ENCODE measurements at regions not wholly inside any gene's neighbourhood (a gene's known extent, or its start where the extent isn't known, plus 50 kb on each side); places are given as distances from the start of the nearest gene placed in this dataset.
A peak's percentile ranks its signal among the peaks of the same experiment; 100 is the strongest.
"Not testable (repeated sequence)": the region's sequence is repeated elsewhere in the genome, so short reads cannot be mapped to it uniquely, and the experiment has no call there.

DNA sequence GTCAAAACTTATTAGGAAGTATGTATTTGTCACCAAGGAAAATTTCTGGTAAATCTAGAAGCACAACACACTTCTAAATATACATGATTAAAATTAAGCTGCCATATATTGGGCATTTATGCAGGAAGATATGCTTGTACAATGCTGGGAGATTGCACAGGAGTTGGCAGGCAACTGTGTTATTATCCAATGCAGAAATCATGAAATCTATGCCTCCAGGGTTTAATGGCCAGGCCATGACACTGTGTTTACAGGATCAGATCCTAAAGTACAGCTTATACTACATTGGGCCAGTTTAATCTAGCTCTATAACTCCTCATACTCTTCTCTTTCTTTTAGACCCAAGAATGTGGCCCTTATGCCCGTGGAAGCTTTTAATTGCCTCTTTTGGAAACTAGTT is 391.4 kb upstream of the DPH6 start:
- no peak for DNase-seq

DNA sequence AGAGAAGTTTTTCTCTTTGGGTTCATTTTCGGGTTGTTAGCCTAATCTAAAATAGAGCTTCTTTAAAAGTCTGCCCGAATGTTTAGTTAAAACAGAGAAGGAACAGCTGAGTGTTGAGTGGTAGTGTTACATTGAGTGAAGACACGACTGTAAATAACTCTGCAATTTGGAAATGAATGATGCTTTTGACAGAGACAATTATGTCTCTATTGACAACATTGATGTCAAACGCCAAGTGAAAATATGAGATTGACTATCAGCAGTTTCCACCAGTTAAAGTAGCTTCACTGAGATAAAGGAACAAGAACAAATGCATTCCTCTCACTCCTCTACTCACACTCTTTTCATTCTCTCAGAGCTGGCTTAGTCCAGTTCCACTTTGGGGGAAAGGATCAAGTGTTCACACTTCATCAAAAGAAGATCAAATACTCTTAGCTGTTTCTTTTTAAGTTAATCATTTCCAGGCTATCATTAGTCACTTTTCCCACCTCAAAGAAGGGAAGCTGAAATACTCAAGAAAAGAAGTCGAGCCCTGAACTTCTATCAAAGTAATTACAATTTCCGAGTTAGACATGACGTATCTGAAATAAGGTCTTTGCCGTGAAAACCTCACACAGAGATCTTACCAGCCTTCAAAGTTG is 399.1 kb upstream of the DPH6 start:
- DNase-seq = no peak

GRCh38 chr15:35953424-35953823 is 407.5 kb upstream of the DPH6 start:
- no peak for DNase-seq

DNA sequence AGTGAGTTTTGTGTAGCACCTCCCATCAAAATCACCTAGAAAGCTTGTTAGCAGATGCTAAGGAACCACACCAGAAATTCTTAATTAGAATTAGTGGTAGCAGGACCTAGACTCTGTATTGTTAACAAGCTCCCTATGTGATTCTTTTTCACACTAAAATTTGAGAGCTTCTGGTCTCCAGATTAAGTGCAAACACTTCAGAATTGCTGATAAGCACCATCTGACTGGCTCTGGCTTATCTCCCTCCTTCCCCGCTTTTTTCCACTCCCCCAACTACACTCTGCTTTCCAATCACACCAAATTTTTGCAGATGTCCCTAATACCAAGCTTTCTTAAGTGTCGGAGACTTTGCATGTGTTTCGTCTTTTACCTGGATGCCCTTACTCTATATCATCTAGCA is 410.1 kb upstream of the DPH6 start:
- DNase-seq = no peak

DNA sequence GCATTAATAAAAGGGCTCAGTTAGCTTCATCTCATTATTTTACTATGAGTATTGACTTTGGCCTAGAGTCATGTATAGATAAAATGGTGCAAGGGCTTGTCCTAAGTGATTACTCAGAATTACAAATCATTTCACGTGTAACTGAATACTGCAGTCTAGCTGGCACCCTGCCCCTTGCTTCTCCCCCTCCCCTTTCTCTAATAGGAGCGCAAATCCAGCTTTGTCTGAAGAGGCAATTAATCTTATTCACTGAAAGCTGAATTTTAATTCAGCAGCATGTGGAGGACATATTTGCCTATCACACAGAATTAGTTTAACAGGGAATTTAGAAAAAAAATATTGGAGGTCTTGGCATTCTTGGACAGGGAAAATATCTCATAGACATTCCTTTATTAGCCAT is 412.1 kb upstream of the DPH6 start:
- no peak for DNase-seq

DNA sequence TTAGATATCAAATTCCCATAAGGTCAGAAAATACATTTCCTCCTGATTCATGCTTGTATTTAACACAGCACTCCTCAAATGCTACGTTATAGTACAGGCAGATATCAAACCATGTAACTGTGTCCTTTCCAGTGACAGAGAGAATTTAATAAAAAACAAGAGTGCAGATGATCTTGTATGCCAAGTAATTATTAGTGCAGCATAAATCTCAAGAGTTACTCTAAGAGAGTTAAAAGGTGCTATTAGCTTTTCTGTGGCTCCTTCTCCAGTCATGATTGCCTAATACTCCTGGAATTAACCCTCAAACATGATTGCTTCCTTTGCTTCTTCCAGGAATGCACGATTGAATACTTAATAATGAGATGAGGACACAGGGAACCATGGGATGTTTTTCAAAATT is 413.0 kb upstream of the DPH6 start:
- no peak for DNase-seq

GRCh38 chr15:35963326-35963725 is 417.4 kb upstream of the DPH6 start:
- no peak for DNase-seq

DNA sequence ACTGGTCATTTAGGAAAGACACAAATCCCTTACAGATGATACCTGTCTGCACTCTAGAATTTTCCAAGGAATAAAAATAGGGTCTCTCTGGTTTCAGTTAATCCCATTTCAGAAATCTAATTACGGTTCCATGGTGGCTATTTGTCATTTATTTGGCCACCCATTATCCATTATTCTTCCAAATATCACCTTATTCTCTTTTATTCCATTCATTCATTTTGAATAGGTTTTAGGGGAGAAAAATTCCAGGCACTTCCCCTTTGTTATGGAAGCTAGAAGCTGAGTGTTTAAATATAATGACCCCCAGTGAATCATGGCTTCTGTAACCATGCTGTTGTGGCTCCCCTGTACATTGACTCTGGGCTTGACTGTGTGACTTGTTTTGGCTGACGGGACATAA is 420.8 kb upstream of the DPH6 start:
- no peak for DNase-seq

DNA sequence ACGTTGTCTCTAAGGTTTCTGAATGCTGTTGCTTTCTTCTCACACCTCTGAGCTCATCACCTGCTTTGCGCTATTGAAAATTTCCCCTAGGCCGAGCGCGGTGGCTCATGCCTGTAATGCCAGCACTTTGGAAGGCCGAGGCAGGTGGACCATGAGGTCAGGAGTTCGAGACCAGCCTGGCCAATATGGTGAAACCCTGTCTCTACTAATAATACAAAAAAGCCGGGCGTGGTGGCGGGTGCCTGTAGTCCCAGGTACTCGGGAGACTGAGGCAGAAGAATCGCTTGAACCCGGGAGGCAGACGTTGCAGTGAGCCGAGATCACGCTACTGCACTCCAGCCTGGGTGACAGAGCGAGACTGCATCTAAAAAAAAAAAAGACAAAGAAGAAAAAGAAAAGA is 422.0 kb upstream of the DPH6 start:
- not testable (repeated sequence) for DNase-seq

GRCh38 chr15:35973029-35973428 is 427.1 kb upstream of the DPH6 start:
- no peak for DNase-seq

- no peak for DNase-seq
Observed at GRCh38 chr15:35974052-35974451, 428.1 kb upstream of the DPH6 start.

GRCh38 chr15:35975941-35976340 is 430.0 kb upstream of the DPH6 start:
- DNase-seq = no peak

DNA sequence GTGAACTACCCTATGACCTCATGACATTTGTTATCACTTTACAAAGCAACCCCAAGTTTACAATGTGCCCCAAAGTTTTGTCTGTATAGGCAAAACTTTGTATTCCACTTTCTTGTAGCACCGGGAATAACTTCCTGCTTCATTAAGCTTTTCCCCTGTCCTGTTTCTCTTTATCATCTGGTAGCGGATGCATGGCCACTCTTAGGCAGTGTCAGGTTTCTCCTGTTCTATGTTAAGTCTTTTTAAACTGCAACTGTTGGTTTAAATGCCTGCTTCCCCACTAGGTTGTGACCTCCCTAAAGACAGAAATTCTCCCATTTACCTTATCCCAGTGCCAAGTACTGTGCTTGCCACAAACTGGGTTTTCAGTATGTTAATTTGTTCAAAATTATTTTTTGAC is 433.6 kb upstream of the DPH6 start:
- DNase-seq = no peak

GRCh38 chr15:35980719-35981118 is 434.8 kb upstream of the DPH6 start:
- DNase-seq = no peak

GRCh38 chr15:35986191-35986721 is 440.3 kb upstream of the DPH6 start:
- no peak for DNase-seq

DNA sequence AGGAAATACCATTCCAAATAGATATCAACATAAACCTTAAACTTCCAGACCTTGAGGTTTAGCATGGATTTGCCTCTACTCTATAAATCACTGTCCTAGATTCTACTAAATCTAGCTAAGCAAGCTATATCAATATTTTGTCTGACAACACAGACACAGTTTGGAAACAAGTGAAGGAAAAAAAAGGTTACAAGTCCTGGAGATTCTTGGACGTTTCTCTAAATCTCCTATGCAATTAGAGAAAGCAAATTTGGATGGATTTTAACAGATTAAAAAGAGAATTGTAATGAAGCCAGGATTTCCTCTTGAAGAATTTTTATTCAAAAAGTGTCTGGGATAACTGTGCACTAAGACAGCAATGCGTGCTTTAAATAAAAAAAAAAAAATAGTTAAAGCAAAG is 441.1 kb upstream of the DPH6 start:
- no peak for DNase-seq

GRCh38 chr15:35991386-35991785 is 445.4 kb upstream of the DPH6 start:
- no peak for DNase-seq

DNA sequence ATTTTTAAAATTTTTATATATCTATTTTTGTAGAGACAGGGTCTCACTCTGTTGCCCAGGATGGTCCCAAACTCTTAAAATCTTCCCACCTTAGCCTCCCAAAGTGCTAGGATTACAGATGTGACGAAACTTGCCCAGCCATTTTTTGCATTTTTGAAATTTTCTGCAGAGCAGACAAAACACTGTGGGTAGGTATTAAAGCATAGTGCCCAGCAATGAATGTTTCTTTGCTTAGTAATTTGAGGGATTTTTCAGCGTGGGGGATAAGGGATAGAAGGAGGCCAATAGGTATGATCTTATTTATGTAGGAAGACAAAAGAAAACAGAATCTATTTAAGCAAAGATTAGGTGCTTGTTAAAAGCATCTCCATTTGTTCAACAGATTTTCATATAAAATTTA is 446.8 kb upstream of the DPH6 start:
- no peak for DNase-seq

DNA sequence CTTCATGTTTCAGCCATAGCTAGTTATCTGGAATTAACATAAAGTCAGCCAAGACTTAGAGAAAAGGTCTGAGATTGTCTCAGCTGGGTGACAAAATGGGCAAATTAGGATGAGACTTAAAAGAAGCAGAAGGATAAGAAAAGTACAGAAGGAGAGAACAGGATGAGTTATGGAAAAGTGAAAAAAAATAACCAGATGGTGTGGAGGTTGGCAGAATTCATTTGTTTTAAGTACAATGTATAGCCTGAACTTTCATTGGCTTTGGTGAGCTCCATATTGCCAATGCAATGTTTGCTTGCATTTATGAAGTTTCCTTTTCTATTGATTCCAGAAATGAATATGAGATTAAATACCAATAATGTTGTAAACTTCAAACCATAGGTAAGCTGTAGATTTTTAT is 447.2 kb upstream of the DPH6 start:
- no peak for DNase-seq

- no peak for DNase-seq
Observed at GRCh38 chr15:35994876-35995275, 448.9 kb upstream of the DPH6 start.

GRCh38 chr15:35998663-35999602 is 453.0 kb upstream of the DPH6 start:
- DNase-seq = no peak

DNA sequence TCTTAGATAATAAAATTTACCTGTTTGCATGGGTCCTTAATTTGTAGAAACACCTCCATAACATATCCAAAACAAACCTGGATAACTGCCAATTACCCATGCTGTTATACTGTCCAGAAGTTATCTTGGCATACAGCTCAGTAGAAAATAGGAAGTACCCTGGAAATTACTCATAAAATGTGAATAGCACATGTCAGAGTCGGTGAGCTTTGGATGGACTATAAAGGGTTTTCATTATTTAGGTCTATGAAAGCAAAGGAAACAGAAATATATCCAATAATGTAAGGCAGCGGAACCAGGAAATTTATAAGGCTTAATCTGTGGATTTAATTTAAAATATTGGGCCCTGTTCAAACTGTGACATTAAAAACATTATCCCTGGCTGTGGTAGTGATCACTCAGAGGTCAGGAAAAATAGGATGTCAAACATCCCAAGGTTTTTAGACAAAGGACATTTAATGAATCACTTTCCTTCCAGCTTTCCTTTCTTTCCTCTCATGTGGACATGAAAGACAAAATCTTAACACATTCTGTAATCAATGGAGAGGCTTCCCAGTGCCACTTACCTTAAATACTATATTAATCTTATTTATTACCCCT is 459.0 kb upstream of the DPH6 start:
- peak; percentile 71 for DNase-seq

- DNase-seq = no peak
Observed at GRCh38 chr15:36005542-36005941, 459.6 kb upstream of the DPH6 start.

- DNase-seq = no peak
Observed at GRCh38 chr15:36007699-36008098, 461.7 kb upstream of the DPH6 start.

Measured in OCI-M1 (cell line).